GM19023 (cell line): ENCODE measurements at regions not wholly inside any gene's neighbourhood (a gene's known extent, or its start where the extent isn't known, plus 50 kb on each side); places are given as distances from the start of the nearest gene placed in this dataset.

Experiments used
- ATAC-seq: cut with Tn5 transposase; IDR thresholded peaks from one replicate; pipeline ENCODE4 v1.9.1; 2021; ENCODE audit warnings: mild to moderate bottlenecking, moderate library complexity; ENCODE audit not compliant: unreplicated experiment

- no peak for ATAC-seq
These were observed 475.6 kb upstream of the MIS18BP1 start for GRCh38 chr14:45728434-45729225.

GRCh38 chr14:45727133-45727532 lies 474.1 kb upstream of the MIS18BP1 start:
- ATAC-seq, result no peak

DNA sequence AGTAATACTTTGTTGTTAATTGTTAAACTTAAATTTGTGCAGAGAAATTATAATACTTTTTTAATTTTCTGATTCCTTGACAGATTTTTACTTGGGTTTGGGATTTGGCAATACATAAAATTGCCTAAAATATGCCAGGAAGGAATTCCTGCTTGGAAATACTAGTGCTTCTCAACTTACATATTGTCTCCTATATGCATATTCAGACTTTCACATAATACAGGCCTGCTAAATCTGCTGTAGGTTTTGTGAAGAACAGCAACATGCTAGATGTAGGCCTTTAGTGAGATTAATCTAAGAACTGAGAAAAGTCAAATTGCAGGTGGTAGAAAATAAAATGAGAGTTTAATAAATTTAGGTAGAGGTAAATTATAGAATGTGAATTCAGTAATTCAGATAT lies 468.5 kb upstream of the MIS18BP1 start:
- no peak for ATAC-seq

- ATAC-seq, result no peak
These were observed 463.6 kb upstream of the MIS18BP1 start for GRCh38 chr14:45716572-45716971.

DNA sequence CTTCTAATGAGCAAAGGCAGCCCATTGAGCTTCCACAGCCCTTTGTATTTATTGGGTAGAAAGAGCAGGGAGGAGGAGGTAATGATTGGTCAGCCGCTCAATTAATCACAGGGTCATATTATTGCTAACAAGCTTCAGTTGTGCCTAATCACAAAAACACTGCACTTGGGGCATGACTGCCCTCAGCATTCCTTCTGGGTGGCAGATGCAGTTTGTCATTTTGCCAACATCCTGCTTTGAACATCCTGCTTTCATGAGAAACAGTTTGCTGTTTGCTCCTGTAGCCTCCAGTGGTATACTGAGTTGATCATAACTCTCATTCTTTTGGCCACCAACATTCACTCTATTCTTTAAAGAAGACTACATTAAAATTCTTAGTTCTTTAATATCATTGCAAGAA lies 462.9 kb upstream of the MIS18BP1 start:
- no peak for ATAC-seq

GRCh38 chr14:45709541-45709940 lies 456.5 kb upstream of the MIS18BP1 start:
- ATAC-seq, result no peak

DNA sequence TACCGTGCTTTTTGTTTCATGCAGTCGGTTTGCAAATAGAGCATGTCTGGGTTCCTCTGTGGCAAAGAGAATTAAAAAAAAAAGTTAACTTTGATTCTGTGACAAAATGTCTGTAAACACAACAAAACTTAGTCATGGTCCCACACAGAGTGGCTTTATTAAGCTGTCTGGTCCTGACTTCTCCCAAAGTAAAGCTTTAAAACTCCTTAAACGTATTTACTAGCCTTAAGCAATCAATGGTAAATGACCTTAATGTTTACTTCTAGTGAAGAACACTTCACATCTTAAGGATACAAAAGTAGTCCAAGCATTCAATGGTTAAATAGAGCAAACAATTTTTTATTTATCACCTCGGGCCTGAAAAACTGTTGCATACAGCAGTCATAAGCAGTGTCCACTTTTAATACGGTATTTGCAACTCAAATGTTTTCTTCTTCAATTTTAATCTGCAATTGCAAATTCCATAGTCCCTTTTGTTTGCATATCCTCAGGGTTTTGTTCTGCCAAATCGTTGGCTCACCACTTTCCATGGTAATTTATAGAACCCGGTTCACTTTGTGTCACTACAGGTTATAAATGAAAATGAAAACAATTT lies 453.0 kb upstream of the MIS18BP1 start:
- ATAC-seq, result no peak

DNA sequence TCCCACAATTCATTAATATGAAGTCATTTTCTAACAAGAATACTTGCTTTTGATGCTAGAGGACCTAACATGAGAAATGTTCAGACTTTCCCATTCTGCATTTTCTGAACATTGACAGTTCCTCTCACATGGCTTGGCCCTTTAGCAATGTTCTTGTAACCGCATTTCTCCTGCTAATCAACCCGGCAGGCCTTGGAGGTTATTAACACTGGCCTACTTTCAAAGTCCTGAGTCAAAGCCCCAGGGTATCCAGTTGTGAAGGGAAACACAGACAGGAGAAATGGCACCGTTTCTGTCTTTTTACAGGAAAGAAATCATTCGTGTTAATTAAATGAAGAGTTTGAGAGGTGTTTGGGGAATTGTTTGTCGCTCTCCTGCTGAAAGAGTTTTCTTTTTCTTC lies 446.5 kb upstream of the MIS18BP1 start:
- no peak for ATAC-seq

DNA sequence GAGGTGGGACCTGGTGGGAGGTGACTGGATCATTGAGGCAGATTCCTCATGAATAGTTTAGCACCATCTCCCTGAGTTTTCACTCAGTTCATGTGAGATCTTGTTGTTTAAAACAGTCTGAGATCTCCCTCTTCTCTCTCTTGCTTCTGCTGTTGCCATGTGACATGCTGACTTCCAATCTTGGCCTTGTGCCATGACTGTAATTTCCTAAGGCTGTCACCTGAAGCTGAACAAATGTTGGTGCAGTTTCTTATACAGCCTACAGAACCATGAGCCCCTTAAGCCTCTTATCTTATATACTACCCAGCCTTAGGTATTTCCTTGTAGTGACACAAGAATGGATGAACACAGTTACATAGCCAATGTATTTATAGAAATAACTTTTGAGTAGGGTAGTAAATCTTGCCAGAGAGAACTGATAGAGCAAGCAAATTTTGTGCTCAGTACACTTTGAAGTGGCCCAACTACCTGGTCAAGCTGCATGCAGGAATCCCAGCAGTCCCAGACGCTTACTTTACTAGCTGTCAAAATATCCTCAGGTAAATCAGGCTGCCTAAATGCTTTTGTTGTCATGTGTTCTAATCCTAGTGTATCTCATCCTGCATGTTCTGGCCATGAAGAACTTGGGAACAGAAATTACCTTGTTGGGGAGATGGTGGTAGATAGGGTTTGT lies 445.6 kb upstream of the MIS18BP1 start:
- ATAC-seq, result no peak

DNA sequence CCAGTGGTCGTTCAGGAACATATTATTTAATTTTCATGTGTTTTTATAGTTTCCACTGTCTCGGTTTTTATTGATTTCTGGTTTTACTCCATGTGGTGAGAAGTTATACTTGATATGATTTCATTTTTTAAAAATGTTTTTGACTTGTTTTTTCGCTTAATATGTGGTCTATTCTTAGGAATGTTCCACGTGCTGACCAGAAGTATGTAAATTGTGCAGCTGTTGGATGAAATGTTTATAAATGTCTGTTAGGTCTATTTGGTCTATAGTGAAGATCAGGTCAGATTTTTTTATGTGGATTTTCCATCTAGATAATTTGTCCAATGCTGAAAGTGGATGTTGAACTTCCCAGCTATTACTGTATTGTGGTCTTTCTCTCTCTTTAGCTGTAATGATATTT lies 433.8 kb upstream of the MIS18BP1 start:
- no peak for ATAC-seq

- ATAC-seq, result no peak
These were observed 427.5 kb upstream of the MIS18BP1 start for GRCh38 chr14:45680531-45680930.

- ATAC-seq, result no peak
These were observed 426.9 kb upstream of the MIS18BP1 start for GRCh38 chr14:45679853-45680252.

- no peak for ATAC-seq
These were observed 425.2 kb upstream of the MIS18BP1 start for GRCh38 chr14:45678163-45678562.

GRCh38 chr14:45673420-45673819 lies 420.4 kb upstream of the MIS18BP1 start:
- no peak for ATAC-seq

- ATAC-seq, result no peak
These were observed 411.8 kb upstream of the MIS18BP1 start for GRCh38 chr14:45664668-45665356.

GRCh38 chr14:45658917-45659299 lies 405.9 kb upstream of the MIS18BP1 start:
- no peak for ATAC-seq

GRCh38 chr14:45658226-45658916 lies 405.4 kb upstream of the MIS18BP1 start:
- ATAC-seq, result no peak

DNA sequence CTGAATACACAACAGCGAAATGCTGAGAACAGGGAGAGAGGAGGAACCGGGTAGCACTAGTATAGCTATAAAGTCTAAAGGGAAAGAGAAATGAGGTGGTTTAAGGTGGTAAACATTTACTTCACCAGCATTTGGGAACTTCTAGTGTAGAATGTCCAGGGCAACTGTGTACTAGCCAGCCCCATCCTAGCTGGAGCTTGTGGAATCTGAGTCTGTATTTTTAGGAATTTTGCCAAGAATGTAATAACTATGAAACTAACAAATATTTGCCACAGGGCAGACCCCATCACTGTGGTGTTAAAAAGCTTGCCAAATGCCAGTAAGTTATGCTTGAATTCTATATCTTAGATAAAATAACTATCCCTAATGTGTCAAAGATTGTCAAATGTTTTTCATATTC lies 398.9 kb upstream of the MIS18BP1 start:
- no peak for ATAC-seq

DNA sequence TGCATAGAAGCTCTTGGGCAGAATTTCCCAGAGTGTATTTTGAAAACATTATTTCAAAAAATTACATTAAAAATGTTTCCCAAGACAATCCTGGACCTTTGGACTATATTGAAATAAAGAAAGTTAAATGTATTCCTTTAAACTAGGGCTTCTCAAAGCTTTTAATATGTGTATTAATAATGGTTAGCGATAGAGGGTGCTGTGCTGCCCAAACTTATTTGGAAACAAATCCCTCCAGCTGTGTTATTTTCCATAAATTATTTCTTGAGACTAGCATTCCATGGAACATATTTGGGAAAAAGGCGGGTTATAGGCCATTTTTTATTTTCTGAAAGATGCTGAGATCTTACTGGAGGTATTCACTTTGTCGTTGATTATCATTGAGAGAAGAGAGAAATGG lies 397.8 kb upstream of the MIS18BP1 start:
- ATAC-seq, result no peak

- ATAC-seq, result no peak
These were observed 396.0 kb upstream of the MIS18BP1 start for GRCh38 chr14:45649051-45649450.

DNA sequence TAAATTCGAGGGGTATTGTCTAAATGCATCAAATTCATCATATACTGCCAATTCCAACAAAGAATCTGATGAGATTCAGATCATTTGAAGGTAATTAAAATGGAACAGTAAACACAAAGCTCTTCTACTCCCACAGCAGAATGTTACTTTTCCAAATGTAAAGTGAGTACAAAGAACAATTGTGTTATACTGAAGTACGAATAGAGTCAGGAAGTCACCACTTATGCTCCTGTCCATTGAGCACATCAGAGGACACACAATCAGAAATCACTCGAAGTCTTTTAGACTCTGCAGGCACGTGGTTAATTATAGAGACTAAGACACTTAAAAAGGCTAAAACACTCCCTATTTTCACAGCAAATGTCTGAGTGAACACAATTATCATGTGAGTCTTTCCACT lies 388.5 kb upstream of the MIS18BP1 start:
- no peak for ATAC-seq
